ENCODE measurements at regions not wholly inside any gene's neighbourhood (a gene's known extent, or its start where the extent isn't known, plus 50 kb on each side); places are given as distances from the start of the nearest gene placed in this dataset.
A peak's percentile ranks its signal among the peaks of the same experiment; 100 is the strongest.

- Mint-ChIP-seq H3K27me3 (peaks cover 31% of the 10 kb centered on the region), H3K36me3 (no peaks in the 10 kb centered on the region), H3K27ac (no peak overlapping the region), H3K4me1 (no peaks in the 10 kb centered on the region), H3K9me3 (peaks cover 0 to 24% (median 2%) of the 10 kb centered on the region in 7 donors), H3K4me3 (no peak overlapping the region)
- Histone ChIP-seq H3K4me1 (ENCODE audit: control insufficient read depth, insufficient read depth, low read length, poor library complexity, severe bottlenecking) (no peaks in the 10 kb centered on the region), H3K27ac (ENCODE audit: insufficient read depth, low read length, poor library complexity, severe bottlenecking) (no peak overlapping the region), H3K36me3 (ENCODE audit: control insufficient read depth, insufficient read depth, low read length) (no peaks in the 10 kb centered on the region), H3K9me3 (ENCODE audit: control insufficient read depth in 2 of 2, low read length in 2 of 2) (peaks cover 8 to 22% of the 10 kb centered on the region in 2 experiments), H3K27me3 (ENCODE audit: control insufficient read depth, insufficient read depth, low read length) (peaks cover 17% of the 10 kb centered on the region), H3K4me3 (ENCODE audit: low read depth, low read length) (no peak overlapping the region)
- ATAC-seq (ENCODE audit: low read depth in 2 of 2) (no peak), DNase-seq (no peak)
Observed at GRCh38 chr6:137651591-137652335, 157.6 kb upstream of the OLIG3 start.

- Histone ChIP-seq H3K27ac (ENCODE audit: insufficient read depth, low read length, poor library complexity, severe bottlenecking) (no peak overlapping the region), H3K4me1 (ENCODE audit: control insufficient read depth, insufficient read depth, low read length, poor library complexity, severe bottlenecking) (no peaks in the 10 kb centered on the region), H3K4me3 (ENCODE audit: low read depth, low read length) (no peak overlapping the region), H3K9me3 (ENCODE audit: control insufficient read depth in 2 of 2, low read length in 2 of 2) (peaks cover 8 to 22% of the 10 kb centered on the region in 2 experiments), H3K36me3 (ENCODE audit: control insufficient read depth, insufficient read depth, low read length) (no peaks in the 10 kb centered on the region), H3K27me3 (ENCODE audit: control insufficient read depth, insufficient read depth, low read length) (peaks cover 6% of the 10 kb centered on the region)
- no peak for DNase-seq
- no peak overlapping the region for H3K4me3 Mint-ChIP-seq
- peaks cover 0 to 6% (median 0%) of the 10 kb centered on the region in 4 donors for H3K4me1 Mint-ChIP-seq
- H3K27me3 Mint-ChIP-seq, result peaks cover 27% of the 10 kb centered on the region
- H3K9me3 Mint-ChIP-seq, result peaks cover 0 to 24% (median 4%) of the 10 kb centered on the region in 7 donors
- no peaks in the 10 kb centered on the region for H3K36me3 Mint-ChIP-seq
- no peak overlapping the region for H3K27ac Mint-ChIP-seq
- ATAC-seq (ENCODE audit: low read depth in 2 of 2), result no peak
Observed at GRCh38 chr6:137652961-137653705, 158.9 kb upstream of the OLIG3 start.

- DNase-seq (no peak), ATAC-seq (ENCODE audit: low read depth in 2 of 2) (no peak)
- peaks cover 8 to 22% of the 10 kb centered on the region in 2 experiments for H3K9me3 ChIP-seq (ENCODE audit: control insufficient read depth in 2 of 2, low read length in 2 of 2)
- peaks cover 0 to 24% (median 4%) of the 10 kb centered on the region in 7 donors for H3K9me3 Mint-ChIP-seq
- no peak overlapping the region for H3K4me3 ChIP-seq (ENCODE audit: low read depth, low read length)
- no peak overlapping the region for H3K27ac Mint-ChIP-seq
- H3K4me3 Mint-ChIP-seq, result no peak overlapping the region
- no peaks in the 10 kb centered on the region for H3K36me3 ChIP-seq (ENCODE audit: control insufficient read depth, insufficient read depth, low read length)
- H3K36me3 Mint-ChIP-seq, result no peaks in the 10 kb centered on the region
- H3K4me1 ChIP-seq (ENCODE audit: control insufficient read depth, insufficient read depth, low read length, poor library complexity, severe bottlenecking), result no peaks in the 10 kb centered on the region
- H3K27me3 ChIP-seq (ENCODE audit: control insufficient read depth, insufficient read depth, low read length), result peaks cover 2% of the 10 kb centered on the region
- H3K27me3 Mint-ChIP-seq, result peaks cover 24% of the 10 kb centered on the region
- H3K4me1 Mint-ChIP-seq, result peaks cover 0 to 6% (median 0%) of the 10 kb centered on the region in 4 donors
- no peak overlapping the region for H3K27ac ChIP-seq (ENCODE audit: insufficient read depth, low read length, poor library complexity, severe bottlenecking)
Observed at GRCh38 chr6:137653706-137654059, 159.5 kb upstream of the OLIG3 start.

GRCh38 chr6:137654365-137654981 lies 160.3 kb upstream of the OLIG3 start:
- H3K27ac ChIP-seq (ENCODE audit: insufficient read depth, low read length, poor library complexity, severe bottlenecking), result no peak overlapping the region
- peaks cover 8 to 22% of the 10 kb centered on the region in 2 experiments for H3K9me3 ChIP-seq (ENCODE audit: control insufficient read depth in 2 of 2, low read length in 2 of 2)
- H3K4me1 ChIP-seq (ENCODE audit: control insufficient read depth, insufficient read depth, low read length, poor library complexity, severe bottlenecking), result no peaks in the 10 kb centered on the region
- Mint-ChIP-seq H3K27ac (no peak overlapping the region), H3K36me3 (no peaks in the 10 kb centered on the region), H3K27me3 (peaks cover 23% of the 10 kb centered on the region), H3K4me3 (no peak overlapping the region), H3K9me3 (peaks cover 0 to 24% (median 4%) of the 10 kb centered on the region in 7 donors), H3K4me1 (peaks cover 0 to 6% (median 0%) of the 10 kb centered on the region in 4 donors)
- no peak overlapping the region for H3K4me3 ChIP-seq (ENCODE audit: low read depth, low read length)
- no peak for DNase-seq
- no peak for ATAC-seq (ENCODE audit: low read depth in 2 of 2)
- no peaks in the 10 kb centered on the region for H3K36me3 ChIP-seq (ENCODE audit: control insufficient read depth, insufficient read depth, low read length)
- peaks cover 2% of the 10 kb centered on the region for H3K27me3 ChIP-seq (ENCODE audit: control insufficient read depth, insufficient read depth, low read length)

GRCh38 chr6:137655291-137655690 lies 161.1 kb upstream of the OLIG3 start:
- no peak for DNase-seq
- no peak overlapping the region for H3K4me3 ChIP-seq (ENCODE audit: low read depth, low read length)
- H3K9me3 ChIP-seq (ENCODE audit: control insufficient read depth in 2 of 2, low read length in 2 of 2), result peaks cover 8 to 22% of the 10 kb centered on the region in 2 experiments
- H3K36me3 Mint-ChIP-seq, result no peaks in the 10 kb centered on the region
- no peaks in the 10 kb centered on the region for H3K36me3 ChIP-seq (ENCODE audit: control insufficient read depth, insufficient read depth, low read length)
- peaks cover 0 to 24% (median 4%) of the 10 kb centered on the region in 7 donors for H3K9me3 Mint-ChIP-seq
- no peak overlapping the region for H3K27ac ChIP-seq (ENCODE audit: insufficient read depth, low read length, poor library complexity, severe bottlenecking)
- H3K4me1 ChIP-seq (ENCODE audit: control insufficient read depth, insufficient read depth, low read length, poor library complexity, severe bottlenecking), result no peaks in the 10 kb centered on the region
- peaks cover 2% of the 10 kb centered on the region for H3K27me3 ChIP-seq (ENCODE audit: control insufficient read depth, insufficient read depth, low read length)
- no peak overlapping the region for H3K4me3 Mint-ChIP-seq
- H3K4me1 Mint-ChIP-seq, result peaks cover 0 to 6% (median 0%) of the 10 kb centered on the region in 4 donors
- H3K27me3 Mint-ChIP-seq, result peaks cover 19% of the 10 kb centered on the region
- H3K27ac Mint-ChIP-seq, result no peak overlapping the region
- ATAC-seq (ENCODE audit: low read depth in 2 of 2), result no peak

- no peaks in the 10 kb centered on the region for H3K27me3 ChIP-seq (ENCODE audit: control insufficient read depth, insufficient read depth, low read length)
- no peaks in the 10 kb centered on the region for H3K36me3 ChIP-seq (ENCODE audit: control insufficient read depth, insufficient read depth, low read length)
- no peak overlapping the region for H3K4me3 Mint-ChIP-seq
- H3K4me1 Mint-ChIP-seq, result peaks cover 0 to 6% (median 1%) of the 10 kb centered on the region in 4 donors
- peaks cover 0 to 22% (median 0%) of the 10 kb centered on the region in 7 donors for H3K9me3 Mint-ChIP-seq
- H3K36me3 Mint-ChIP-seq, result no peaks in the 10 kb centered on the region
- ATAC-seq (ENCODE audit: low read depth in 2 of 2), result no peak
- peaks cover 10% of the 10 kb centered on the region for H3K27me3 Mint-ChIP-seq
- H3K27ac ChIP-seq (ENCODE audit: insufficient read depth, low read length, poor library complexity, severe bottlenecking), result no peak overlapping the region
- no peaks in the 10 kb centered on the region for H3K4me1 ChIP-seq (ENCODE audit: control insufficient read depth, insufficient read depth, low read length, poor library complexity, severe bottlenecking)
- no peak overlapping the region for H3K4me3 ChIP-seq (ENCODE audit: low read depth, low read length)
- peaks cover 8 to 22% of the 10 kb centered on the region in 2 experiments for H3K9me3 ChIP-seq (ENCODE audit: control insufficient read depth in 2 of 2, low read length in 2 of 2)
- DNase-seq, result no peak
- no peak overlapping the region for H3K27ac Mint-ChIP-seq
Observed at GRCh38 chr6:137656735-137657134, 162.5 kb upstream of the OLIG3 start.

GRCh38 chr6:137657351-137657911 lies 163.2 kb upstream of the OLIG3 start:
- peak in 1 of 3 donors; percentile 61 for DNase-seq
- no peaks in the 10 kb centered on the region for H3K36me3 Mint-ChIP-seq
- H3K36me3 ChIP-seq (ENCODE audit: control insufficient read depth, insufficient read depth, low read length), result no peaks in the 10 kb centered on the region
- H3K4me3 ChIP-seq (ENCODE audit: low read depth, low read length), result no peak overlapping the region
- no peaks in the 10 kb centered on the region for H3K27me3 ChIP-seq (ENCODE audit: control insufficient read depth, insufficient read depth, low read length)
- H3K9me3 Mint-ChIP-seq, result peaks cover 0 to 17% (median 0%) of the 10 kb centered on the region in 7 donors
- peaks cover 8 to 22% of the 10 kb centered on the region in 2 experiments for H3K9me3 ChIP-seq (ENCODE audit: control insufficient read depth in 2 of 2, low read length in 2 of 2)
- no peaks in the 10 kb centered on the region for H3K4me1 ChIP-seq (ENCODE audit: control insufficient read depth, insufficient read depth, low read length, poor library complexity, severe bottlenecking)
- no peak overlapping the region for H3K27ac Mint-ChIP-seq
- H3K4me3 Mint-ChIP-seq, result no peak overlapping the region
- no peak for ATAC-seq (ENCODE audit: low read depth in 2 of 2)
- no peak overlapping the region for H3K27ac ChIP-seq (ENCODE audit: insufficient read depth, low read length, poor library complexity, severe bottlenecking)
- peaks cover 0 to 6% (median 3%) of the 10 kb centered on the region in 4 donors for H3K4me1 Mint-ChIP-seq
- peaks cover 6% of the 10 kb centered on the region for H3K27me3 Mint-ChIP-seq
